ENCODE measurements at regions not wholly inside any gene's neighbourhood (a gene's known extent, or its start where the extent isn't known, plus 50 kb on each side); places are given as distances from the start of the nearest gene placed in this dataset.

DNA sequence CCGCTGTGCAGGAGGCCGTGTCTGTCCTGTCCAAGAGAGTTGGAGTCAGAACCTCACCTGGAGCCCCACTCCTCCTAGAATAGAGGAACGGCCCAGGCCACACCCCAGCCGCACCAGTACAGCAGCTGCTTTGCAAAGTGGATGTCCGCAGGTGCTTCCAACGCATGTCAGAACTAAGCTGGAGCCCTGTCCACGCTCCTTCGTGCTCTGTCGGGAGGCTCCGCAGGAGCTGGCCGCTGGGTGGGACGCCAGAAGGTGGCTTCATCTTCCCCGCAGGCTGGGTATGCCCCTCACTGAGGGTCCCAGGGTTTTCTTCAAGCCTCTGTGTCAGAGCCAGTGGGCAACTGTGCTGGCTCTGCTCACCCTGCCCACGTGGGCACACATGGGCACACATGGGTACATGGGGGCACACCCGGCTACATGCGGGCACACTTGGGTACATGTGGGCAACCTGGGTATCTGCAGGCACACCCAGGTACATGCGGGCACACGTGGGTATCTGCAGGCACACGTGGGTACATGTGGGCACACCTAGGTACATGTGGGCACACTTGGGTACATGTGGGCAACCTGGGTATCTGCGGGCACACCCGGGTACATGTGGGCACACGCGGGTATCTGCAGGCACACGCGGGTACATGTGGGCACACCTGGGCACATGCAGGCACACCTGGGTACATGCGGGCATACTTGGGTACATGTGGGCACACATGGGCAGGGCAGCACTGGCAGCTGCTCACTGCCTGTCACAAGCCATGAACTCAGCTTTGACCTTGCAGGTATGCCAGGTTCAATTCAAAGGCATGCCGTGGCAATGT, 67.1 kb upstream of the CTDP1 start:
- DNase-seq = no peak
- TF ChIP-seq POLR2A (IDR thresholded peaks at IDR 0.05) = no peak
- 90 to 95% methylated on average over 16 to 21 of the region's 27 CpGs for WGBS, 2 donors
- Histone ChIP-seq H3K4me3 (replicated peaks in 1 of 3) (no peak overlapping the region), H3K27ac (no peak overlapping the region), H3K9me3 (no peaks in the 10 kb centered on the region), H3K36me3 (no peaks in the 10 kb centered on the region), H3K4me1 (peaks cover 6% of the 10 kb centered on the region in 2 donors), H3K27me3 (no peaks in the 10 kb centered on the region)
- intact Hi-C loops (cut with DNase I) = no loop called here

DNA sequence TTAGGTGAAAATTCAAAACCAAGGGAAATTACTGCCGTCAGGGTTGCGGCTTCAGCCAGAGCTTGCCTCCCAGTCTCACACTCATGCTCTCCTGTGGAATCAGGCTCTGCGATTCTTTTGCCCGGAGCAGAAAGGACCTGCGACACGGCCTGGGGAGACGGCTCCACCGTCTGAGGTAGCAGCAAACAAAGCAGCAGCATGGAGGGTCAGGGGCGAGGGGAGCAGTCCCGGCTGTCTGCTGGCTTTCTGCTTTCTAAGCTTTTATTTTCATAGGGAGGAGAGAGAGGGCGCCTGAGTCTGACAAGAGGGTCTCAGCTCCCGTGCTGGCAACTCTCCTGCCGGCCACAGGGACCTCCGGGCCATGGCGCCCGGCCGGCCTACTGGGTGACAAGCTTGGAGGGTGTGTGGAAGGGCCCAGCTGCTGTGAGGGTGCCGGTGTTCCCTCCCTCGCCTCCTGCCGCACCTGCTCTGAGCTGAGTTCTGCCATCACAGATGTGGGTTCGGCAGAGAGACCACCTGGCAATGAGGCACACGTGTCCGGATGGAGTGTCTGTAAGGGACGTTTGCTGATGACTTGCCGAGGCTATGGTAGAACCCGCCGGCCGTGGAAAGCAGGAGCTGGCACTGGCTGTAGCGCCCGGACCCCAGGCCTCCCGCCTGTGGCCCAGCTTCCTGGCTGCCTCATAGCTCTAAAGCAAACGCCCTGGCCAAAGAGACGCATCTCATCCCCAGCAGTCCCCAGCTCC, 66.2 kb upstream of the CTDP1 start:
- WGBS, 2 donors = 70 to 78% methylated on average over 15 to 24 of the region's 33 CpGs

DNA sequence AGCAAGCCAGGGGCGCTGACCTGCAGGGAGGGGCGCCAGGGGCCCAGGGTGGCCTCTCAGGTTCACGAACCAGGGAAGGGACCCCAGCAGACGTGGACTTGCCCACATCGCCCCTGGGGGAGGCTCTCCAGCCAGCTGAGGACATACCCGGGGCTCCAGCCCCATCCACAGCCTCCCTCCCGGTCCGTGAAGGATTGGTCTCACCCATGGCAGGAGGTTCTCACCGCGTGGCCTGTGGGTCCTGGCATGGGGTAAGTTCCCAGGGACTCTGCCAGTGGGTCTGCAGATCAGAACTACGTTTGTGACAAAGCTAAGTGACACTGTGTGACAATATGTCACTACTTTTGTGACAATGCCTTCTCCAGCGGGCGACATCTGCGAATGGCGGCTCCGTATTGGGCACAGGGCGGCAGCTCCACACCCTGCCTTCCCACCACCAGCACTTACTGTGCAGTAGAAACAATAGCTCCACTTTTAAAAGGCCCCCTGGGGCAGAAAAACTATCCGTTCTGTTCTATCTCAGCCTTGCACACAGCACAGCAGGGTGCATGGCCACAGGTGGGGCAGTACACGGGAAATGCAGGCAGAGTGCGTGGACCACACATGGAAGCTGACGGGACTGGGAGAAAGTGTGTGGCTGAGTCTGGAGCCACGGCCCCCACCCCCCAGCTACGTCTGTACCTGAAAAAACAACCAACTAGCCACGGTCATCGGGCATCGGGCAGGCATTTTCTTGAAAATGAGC, 65.2 kb upstream of the CTDP1 start:
- H3K9me3 ChIP-seq = no peaks in the 10 kb centered on the region
- TF ChIP-seq, protein P1, sequence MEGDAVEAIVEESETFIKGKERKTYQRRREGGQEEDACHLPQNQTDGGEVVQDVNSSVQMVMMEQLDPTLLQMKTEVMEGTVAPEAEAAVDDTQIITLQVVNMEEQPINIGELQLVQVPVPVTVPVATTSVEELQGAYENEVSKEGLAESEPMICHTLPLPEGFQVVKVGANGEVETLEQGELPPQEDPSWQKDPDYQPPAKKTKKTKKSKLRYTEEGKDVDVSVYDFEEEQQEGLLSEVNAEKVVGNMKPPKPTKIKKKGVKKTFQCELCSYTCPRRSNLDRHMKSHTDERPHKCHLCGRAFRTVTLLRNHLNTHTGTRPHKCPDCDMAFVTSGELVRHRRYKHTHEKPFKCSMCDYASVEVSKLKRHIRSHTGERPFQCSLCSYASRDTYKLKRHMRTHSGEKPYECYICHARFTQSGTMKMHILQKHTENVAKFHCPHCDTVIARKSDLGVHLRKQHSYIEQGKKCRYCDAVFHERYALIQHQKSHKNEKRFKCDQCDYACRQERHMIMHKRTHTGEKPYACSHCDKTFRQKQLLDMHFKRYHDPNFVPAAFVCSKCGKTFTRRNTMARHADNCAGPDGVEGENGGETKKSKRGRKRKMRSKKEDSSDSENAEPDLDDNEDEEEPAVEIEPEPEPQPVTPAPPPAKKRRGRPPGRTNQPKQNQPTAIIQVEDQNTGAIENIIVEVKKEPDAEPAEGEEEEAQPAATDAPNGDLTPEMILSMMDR (IDR thresholded peaks at IDR 0.05) = no peak
- no peak for TF ChIP-seq POLR2A (IDR thresholded peaks at IDR 0.05)
- peaks cover 6% of the 10 kb centered on the region in 2 donors for H3K4me1 ChIP-seq
- WGBS, 2 donors = 90 to 91% methylated on average over 20 to 21 of the region's 26 CpGs
- intact Hi-C loops (cut with DNase I) = no loop called here
- no peak for DNase-seq
- no peak overlapping the region for H3K27ac ChIP-seq
- no peaks in the 10 kb centered on the region for H3K36me3 ChIP-seq
- H3K4me3 ChIP-seq (replicated peaks in 1 of 3) = no peak overlapping the region
- no peaks in the 10 kb centered on the region for H3K27me3 ChIP-seq

More for the DNA sequence above, 66.2 kb upstream of the CTDP1 start:
- Histone ChIP-seq H3K9me3 (no peaks in the 10 kb centered on the region), H3K4me3 (replicated peaks in 1 of 3) (no peak overlapping the region), H3K27ac (no peak overlapping the region), H3K27me3 (no peaks in the 10 kb centered on the region), H3K4me1 (peaks cover 6% of the 10 kb centered on the region in 2 donors), H3K36me3 (no peaks in the 10 kb centered on the region)
- no peak for TF ChIP-seq POLR2A (IDR thresholded peaks at IDR 0.05)
- TF ChIP-seq, protein P1 (IDR thresholded peaks at IDR 0.05) = no peak
- intact Hi-C loops (cut with DNase I) = no loop called here
- no peak for DNase-seq

DNA sequence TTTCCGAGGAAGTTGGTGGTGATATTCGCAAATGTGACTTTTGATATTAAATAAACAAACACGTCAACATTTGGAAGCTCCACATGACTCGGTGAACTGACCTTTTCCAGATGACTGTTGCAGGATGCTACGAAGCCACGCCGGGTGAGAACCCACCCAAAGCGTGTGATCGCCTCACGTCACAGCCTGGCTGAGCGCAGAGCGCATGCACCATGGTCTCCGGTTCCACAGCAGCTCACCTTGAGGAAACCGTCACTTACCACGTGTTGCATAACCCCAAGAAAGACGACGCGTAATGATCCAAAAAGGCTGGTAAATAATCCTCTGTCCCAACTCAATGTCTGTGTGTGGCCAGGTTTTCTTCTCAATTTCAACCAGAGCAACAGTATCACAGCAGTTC, 64.5 kb upstream of the CTDP1 start:
- H3K27ac ChIP-seq = no peak overlapping the region
- H3K4me1 ChIP-seq = peaks cover 6% of the 10 kb centered on the region in 2 donors
- H3K27me3 ChIP-seq = no peaks in the 10 kb centered on the region
- 86 to 91% methylated on average over 18 of the region's 18 CpGs for WGBS, 2 donors
- DNase-seq = no peak
- no peak for TF ChIP-seq POLR2A (IDR thresholded peaks at IDR 0.05)
- TF ChIP-seq, protein P1 (IDR thresholded peaks at IDR 0.05) = no peak
- no peaks in the 10 kb centered on the region for H3K9me3 ChIP-seq
- no peaks in the 10 kb centered on the region for H3K36me3 ChIP-seq
- intact Hi-C loops (cut with DNase I) = no loop called here
- no peak overlapping the region for H3K4me3 ChIP-seq (replicated peaks in 1 of 3)

DNA sequence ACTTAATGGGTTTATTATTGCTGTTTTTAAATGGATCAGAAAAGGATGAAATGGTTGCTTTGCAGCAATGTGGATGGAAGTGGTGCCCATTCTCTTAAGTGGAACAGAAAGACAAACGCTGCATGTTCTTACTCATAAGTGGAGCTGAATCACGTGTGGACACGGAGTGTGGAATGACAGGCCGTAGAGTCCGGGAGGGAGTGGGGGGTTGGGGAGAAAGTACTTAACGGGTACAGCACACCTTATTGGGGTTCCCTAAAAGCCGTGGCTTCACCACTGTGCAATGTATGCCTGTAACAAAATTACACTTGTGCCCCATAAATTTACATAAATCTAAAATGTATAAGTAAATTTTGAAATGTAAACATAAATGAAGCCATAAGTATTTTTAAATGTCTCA, 64.0 kb upstream of the CTDP1 start:
- no peaks in the 10 kb centered on the region for H3K9me3 ChIP-seq
- no peak overlapping the region for H3K4me3 ChIP-seq (replicated peaks in 1 of 3)
- DNase-seq = no peak
- H3K27me3 ChIP-seq = no peaks in the 10 kb centered on the region
- peaks cover 6% of the 10 kb centered on the region in 2 donors for H3K4me1 ChIP-seq
- no peaks in the 10 kb centered on the region for H3K36me3 ChIP-seq
- intact Hi-C loops (cut with DNase I) = no loop called here
- H3K27ac ChIP-seq = no peak overlapping the region
- WGBS, 2 donors = 52 to 57% methylated on average over 7 of the region's 7 CpGs
- TF ChIP-seq, protein P1 (IDR thresholded peaks at IDR 0.05) = no peak
- TF ChIP-seq POLR2A (IDR thresholded peaks at IDR 0.05) = no peak

Measured in thyroid gland (tissue), 4 donors.